Femur (tissue), 1 donor: ENCODE measurements at regions not wholly inside any gene's neighbourhood (a gene's known extent, or its start where the extent isn't known, plus 50 kb on each side); places are given as distances from the start of the nearest gene placed in this dataset.

Experiments
- DNase-seq: peaks from one replicate; pipeline ENCODE4 v3.0.0-alpha.2; 2017

DNA sequence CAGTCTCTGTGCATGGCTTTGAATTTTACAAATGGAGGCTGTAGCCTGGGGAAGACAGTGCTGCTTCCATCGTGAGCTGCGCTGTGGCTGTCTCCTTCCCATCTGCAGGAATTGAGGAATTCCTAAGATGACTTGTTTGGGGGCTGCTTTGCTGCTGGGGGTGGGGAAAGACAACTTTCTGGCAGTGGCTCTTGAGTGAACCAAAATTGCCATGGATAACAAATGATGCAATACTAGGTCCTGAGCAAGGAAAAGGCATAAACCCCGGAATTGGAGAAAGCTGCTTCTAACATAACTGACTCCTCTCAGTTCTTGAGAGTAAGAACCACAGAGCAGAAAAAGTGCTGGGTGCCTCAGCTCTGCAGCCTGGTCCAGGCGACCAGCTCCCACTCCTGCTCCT is 245.0 kb upstream of the RPL38 start:
- DNase-seq = no peak

DNA sequence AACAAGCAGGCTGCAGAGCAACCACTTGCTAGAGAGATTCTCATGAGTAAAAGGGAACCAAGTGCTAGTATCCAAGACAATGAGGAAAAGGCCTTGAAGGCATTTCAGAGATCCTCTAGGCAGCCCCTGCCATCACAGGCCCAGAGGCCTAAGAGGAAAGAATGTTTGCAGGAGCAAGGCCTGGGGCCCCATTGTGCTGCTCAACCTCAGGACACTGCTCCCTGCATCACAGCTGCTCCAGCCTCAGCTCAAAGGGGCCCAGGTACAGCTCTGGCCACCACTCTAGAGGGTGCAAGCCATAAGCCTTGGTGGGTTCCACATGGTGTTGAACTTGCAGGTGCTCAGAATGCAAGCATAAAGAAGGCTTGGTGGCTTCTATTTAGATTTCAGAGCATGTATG is 243.0 kb upstream of the RPL38 start:
- no peak for DNase-seq

DNA sequence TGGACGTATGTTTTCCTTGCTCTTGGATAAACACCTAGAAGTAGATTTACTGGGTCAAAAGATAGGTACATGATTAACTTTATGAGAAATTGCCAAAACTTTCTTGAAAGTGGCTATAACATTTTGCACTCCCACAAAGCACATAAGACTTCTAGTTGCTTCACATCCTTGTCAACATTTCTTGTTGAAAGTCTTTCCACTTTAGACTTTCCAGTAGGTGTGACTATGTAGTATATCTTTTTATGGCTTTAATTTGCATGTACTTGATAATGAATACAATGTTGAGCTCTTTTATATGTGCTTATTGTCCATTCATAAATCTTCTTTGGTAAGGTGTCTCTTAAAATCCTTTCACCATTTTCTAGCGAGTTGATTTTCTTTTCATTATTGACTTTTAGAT is 241.2 kb upstream of the RPL38 start:
- DNase-seq = no peak

- DNase-seq = no peak
Observed at GRCh38 chr17:73968680-73969079, 234.8 kb upstream of the RPL38 start.

DNA sequence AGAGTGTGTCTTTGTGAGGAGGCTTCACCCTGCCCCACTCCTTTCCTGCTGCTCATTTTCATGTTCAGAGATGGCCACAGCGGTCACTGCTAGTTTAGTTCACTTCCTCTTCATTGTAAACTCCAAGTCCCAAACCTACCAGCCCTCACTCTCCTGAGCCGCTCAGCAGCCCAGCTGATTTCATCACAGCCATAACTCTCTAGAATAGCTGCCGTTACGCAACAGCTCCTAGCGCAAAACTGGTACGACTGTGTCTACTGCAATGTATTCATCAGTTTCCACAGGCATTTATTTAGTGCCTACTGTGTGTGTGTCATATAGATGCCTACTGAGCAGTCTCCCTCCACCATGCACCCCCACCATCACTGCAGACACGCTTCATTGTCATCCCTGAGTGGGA is 233.5 kb upstream of the RPL38 start:
- peak; percentile 37 for DNase-seq

DNA sequence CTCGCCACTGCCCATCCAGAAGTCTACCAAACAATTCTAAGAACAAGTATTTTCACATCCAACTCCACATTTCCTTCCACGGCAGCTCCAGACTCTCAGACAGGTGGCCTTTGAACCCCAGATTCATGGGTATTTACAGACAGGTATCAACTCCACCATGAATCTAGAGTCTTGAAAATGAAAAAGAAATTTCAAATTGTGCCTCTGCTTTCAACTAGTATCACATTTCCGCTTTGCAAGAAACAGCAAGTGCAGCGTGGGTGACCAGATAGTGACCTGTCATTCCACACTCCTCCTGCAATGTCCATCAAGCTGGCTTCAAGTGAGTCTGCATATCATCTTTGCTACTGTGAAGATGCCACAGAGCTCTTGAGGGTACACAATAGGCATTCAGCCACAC is 232.4 kb upstream of the RPL38 start:
- no peak for DNase-seq

- DNase-seq = peak; percentile 1
Observed at GRCh38 chr17:73972056-73972455, 231.4 kb upstream of the RPL38 start.

- DNase-seq = peak; percentile 7
Observed at GRCh38 chr17:73972901-73973300, 230.6 kb upstream of the RPL38 start.

- peak; percentile 47 for DNase-seq
Observed at GRCh38 chr17:73973586-73974409, 229.7 kb upstream of the RPL38 start.

GRCh38 chr17:73974536-73974935 is 228.9 kb upstream of the RPL38 start:
- DNase-seq = no peak

DNA sequence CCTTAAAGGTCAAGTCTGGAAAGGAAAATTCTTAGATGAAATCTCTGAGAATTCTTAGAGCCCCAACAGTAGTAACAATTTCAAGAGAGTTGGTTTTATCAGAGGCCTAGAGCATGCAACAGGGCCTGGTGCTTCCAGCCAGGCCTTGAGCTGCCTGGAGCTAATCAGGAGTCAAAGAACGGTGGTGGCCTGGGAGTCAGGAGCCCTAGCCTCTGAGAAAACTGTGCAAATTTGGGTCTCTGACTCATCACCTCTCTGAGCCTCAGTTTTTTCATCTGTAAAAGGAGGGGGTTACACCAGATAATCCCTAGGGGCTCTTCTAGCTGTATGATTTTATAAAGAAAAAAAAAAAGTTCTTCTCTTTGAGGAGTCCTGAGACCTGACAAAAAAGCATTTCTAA is 227.3 kb upstream of the RPL38 start:
- no peak for DNase-seq

DNA sequence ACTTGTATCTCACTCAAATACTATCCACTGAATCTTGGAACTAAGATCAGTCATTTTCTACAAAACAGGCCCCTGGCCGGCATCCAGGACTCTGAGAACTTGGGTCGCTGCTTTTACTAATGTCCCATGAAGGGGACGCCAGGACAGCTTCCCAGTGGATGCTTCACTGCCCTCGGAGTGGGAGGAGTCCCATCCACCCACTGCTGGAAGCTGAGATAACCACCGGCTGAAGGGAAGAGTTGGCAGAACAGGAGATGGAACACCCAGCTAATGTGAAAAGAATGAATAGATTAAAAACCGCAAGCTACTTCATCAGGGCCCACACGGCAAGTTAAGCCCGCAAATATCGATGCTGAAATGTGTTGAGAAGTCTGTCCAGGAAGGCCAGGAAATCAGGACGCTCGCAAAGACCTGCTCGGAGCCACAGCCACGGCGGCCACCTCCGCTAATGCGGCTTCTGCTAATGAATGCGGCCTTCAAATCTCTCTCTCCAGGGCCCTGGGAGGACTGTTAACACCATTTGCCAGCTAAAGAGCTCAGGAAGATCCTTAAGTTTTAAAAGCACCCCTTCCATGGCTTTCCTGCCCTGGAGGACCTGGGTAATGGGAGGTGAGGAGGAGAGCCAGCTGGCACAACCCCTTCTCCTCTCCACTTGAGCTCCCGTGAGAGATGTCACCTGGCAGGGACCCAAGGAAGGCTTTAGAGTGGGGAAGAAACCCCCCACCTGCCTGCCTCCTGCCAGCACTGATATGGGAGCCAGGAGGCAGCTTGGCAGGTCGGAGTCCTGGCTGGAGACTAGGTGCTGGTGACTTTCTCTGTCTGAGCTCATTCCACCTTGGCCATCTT is 226.6 kb upstream of the RPL38 start:
- DNase-seq = no peak

DNA sequence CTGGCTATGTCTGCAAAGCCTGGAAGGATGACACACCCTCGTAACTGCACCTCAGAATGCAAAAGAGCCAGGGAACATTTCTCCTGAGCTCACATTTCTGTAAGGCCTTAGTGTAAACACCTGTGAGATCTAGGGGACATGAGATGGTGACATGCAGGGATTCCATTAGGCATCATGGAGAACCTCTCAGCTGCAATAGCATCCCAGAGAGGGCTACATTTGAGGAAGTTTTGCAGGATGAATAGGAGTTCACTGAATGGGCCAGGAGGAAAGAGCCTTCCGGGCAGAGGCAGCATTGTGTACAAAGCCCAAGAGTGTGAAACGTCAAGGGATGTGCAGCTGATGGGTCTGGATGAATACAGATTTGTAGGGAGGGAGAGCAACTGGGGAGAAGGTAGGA is 223.0 kb upstream of the RPL38 start:
- no peak for DNase-seq

DNA sequence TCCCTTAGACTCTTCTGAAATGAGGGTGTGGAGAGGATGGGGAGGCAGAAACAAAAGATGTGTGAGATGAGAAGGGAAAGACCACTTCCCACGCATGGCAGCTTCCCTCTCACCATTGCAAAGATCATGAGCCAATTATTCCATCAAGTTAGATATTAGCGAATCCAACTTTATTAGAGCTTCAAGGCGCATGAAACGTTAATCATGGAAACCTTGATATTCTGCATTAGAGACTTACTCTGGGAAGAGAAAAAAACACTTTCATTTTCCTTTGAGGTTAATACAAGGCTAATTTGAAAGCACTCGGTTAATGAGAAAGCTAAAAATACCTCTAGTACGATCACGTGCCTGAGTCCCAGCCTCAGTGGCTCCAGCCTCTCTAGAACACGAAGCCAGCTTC is 220.6 kb upstream of the RPL38 start:
- no peak for DNase-seq

GRCh38 chr17:73983621-73984400 is 219.7 kb upstream of the RPL38 start:
- DNase-seq = no peak

DNA sequence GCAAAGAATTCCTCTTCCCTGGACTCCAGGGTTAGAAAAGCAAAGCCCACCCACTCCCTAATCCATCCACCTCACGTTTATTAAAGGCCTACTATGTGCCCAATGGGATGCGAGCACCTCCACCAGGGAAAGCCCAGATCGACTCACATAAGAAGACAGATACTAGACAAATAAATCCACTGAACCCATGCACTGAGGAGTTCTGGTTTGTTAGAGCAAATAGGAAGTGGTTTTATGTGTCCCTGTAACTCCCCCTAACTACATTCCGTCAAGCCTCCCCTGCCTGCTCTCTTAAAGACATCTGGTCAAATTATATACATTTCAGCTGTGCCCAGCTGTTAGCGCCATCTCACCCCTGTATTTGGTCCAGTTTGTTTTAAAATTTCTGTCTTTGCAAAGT is 218.5 kb upstream of the RPL38 start:
- no peak for DNase-seq

DNA sequence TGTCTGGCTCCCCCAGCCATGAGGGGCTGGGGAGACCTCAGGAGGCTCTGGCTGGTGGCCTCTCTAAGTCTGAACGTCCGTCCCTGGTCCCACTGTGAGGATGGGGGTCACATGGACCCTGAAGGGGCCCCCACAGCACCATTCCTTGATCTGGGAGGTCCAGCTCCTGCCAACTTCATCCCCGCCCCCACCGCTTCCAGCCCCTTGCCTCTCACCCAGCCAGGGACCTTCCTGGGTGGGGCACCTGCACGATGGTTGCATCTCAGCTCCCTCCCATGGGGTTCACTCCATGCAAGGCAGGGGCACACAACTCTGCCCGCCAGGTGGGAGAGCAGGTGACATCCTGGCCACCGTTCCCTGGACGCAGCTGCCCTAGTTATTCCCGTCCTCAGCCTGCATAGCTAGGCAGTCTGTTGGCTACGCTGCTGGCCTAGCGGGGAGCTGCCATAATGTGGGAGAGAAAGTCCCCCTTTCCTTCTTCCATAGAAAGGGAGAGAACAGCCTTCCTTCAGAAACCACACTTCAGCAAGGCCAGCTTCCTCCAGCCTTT is 217.9 kb upstream of the RPL38 start:
- DNase-seq = no peak

DNA sequence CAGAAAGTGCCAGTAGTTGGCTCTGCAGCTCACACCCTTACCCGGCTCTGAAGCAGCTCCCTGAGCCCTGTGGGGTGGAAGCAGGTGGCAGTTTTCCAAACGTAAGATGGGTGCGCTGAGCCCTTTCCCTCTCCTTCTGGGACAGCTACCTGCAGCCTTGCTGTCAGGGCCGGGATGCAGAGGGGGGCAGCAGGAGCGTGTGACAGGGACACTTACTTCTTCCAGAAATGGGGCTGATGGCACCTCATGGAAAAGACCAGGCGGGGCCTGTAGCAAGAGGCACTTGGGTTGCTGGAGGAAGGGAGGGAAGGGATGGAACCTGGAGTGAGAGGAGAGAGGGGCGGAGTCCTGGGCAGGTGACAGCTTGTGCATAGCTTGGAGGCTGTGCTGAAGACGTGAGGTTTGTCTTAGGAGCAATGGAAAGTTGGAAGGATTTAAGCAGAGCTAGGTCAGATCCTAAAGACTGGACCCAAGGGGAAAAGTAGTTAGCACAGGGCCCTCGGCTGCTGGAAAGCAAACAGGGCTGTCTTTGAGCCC is 216.8 kb upstream of the RPL38 start:
- DNase-seq = no peak

- DNase-seq = no peak
Observed at GRCh38 chr17:73987395-73987794, 216.1 kb upstream of the RPL38 start.

- no peak for DNase-seq
Observed at GRCh38 chr17:73987845-73988509, 215.5 kb upstream of the RPL38 start.

GRCh38 chr17:73989671-73990070 is 213.8 kb upstream of the RPL38 start:
- no peak for DNase-seq

DNA sequence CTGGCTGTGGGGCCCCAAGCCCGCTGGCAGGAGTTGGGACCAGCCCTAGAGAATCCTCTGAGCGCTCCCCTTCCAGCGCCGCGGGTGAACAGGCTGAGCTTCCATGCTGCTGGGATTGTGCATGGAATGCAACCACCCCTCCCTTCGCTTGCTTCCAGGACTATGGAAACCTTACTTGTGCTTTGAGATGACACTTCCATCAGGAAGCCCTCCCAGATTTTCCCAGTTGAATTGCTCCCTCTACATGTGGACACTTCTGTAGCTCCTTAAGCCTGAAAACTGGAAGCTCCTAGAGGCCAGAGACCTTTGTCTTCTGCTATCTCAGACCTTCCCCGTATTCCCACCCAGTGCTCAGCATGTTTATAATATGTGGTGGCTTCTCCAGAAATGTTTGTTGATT is 213.2 kb upstream of the RPL38 start:
- no peak for DNase-seq
